DMS 273 (cell line): ENCODE measurements at regions not wholly inside any gene's neighbourhood (a gene's known extent, or its start where the extent isn't known, plus 50 kb on each side); places are given as distances from the start of the nearest gene placed in this dataset.

Experiments used
- DNase-seq: peaks from one replicate; lab custom pipeline; 2025; ENCODE audit not compliant: unreplicated experiment; lab: John Stamatoyannopoulos, UW

GRCh38 chr3:146313031-146313745 is 62.3 kb upstream of the PLSCR4 start:
- no peak for DNase-seq

GRCh38 chr3:146308682-146309081 is 57.8 kb upstream of the PLSCR4 start:
- DNase-seq = no peak

- DNase-seq = no peak
Measured at GRCh38 chr3:146308222-146308621, 57.3 kb upstream of the PLSCR4 start.

GRCh38 chr3:146307456-146307725 is 56.5 kb upstream of the PLSCR4 start:
- no peak for DNase-seq

GRCh38 chr3:146306656-146307455 is 56.0 kb upstream of the PLSCR4 start:
- no peak for DNase-seq

- DNase-seq = no peak
Measured at GRCh38 chr3:146305808-146306423, 55.0 kb upstream of the PLSCR4 start.

GRCh38 chr3:146300768-146301167 is 49.9 kb upstream of the PLSCR4 start:
- DNase-seq = no peak
